ENCODE measurements at regions not wholly inside any gene's neighbourhood (a gene's known extent, or its start where the extent isn't known, plus 50 kb on each side); places are given as distances from the start of the nearest gene placed in this dataset.

DNA sequence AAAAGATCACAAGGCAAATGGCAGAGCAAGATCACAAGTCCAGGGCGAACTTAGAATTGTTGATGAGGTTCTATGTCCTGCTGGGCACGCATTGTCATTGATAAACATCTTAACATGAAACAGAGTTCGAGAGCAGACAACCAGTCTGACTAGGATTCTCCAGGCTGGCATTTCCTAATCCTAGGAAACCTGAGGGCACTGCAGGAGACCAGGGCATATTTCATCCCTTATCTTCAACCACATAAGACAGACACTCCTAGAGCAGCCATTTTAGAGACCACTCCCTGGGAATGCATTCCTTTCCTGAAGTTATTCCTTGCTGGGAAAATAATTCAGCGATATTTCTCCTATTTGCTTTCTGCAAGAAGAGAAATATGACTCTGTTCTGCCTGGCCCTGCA, 1199.9 kb downstream of the SI start:
- H3K4me1 ChIP-seq (ENCODE audit: insufficient read depth, low read length, severe bottlenecking): no peaks in the 10 kb centered on the region
- H3K4me2 ChIP-seq (ENCODE audit: low read length): no peak overlapping the region
- no peak overlapping the region for H3K9ac ChIP-seq (ENCODE audit: low read length)
- H3K9me3 ChIP-seq (ENCODE audit: low read length): no peaks in the 10 kb centered on the region
- no peak overlapping the region for H3K27ac ChIP-seq (ENCODE audit: low read depth, low read length, poor library complexity, severe bottlenecking)
- no peaks in the 10 kb centered on the region for H4K20me1 ChIP-seq (ENCODE audit: insufficient read depth, low read length)
- no peaks in the 10 kb centered on the region for H3K36me3 ChIP-seq (ENCODE audit: insufficient read depth, low read length)
- H2AFZ ChIP-seq (ENCODE audit: low read length): no peak overlapping the region
- no peaks in the 10 kb centered on the region for H3F3A ChIP-seq (ENCODE audit: insufficient read depth, low read length)
- H3K79me2 ChIP-seq (ENCODE audit: insufficient read depth, low read length): no peaks in the 10 kb centered on the region
- H3K9me2 ChIP-seq (ENCODE audit: low read depth, low read length): no peaks in the 10 kb centered on the region
- TF ChIP-seq, protein P1, sequence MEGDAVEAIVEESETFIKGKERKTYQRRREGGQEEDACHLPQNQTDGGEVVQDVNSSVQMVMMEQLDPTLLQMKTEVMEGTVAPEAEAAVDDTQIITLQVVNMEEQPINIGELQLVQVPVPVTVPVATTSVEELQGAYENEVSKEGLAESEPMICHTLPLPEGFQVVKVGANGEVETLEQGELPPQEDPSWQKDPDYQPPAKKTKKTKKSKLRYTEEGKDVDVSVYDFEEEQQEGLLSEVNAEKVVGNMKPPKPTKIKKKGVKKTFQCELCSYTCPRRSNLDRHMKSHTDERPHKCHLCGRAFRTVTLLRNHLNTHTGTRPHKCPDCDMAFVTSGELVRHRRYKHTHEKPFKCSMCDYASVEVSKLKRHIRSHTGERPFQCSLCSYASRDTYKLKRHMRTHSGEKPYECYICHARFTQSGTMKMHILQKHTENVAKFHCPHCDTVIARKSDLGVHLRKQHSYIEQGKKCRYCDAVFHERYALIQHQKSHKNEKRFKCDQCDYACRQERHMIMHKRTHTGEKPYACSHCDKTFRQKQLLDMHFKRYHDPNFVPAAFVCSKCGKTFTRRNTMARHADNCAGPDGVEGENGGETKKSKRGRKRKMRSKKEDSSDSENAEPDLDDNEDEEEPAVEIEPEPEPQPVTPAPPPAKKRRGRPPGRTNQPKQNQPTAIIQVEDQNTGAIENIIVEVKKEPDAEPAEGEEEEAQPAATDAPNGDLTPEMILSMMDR (IDR thresholded peaks at IDR 0.05; ENCODE audit: low read length): no peak
- TF ChIP-seq EZH2 (IDR thresholded peaks at IDR 0.05; ENCODE audit: borderline replicate concordance, low read length): no peak
- no peak overlapping the region for H3K4me3 ChIP-seq (ENCODE audit: low read depth, low read length, poor library complexity, severe bottlenecking)
- H3K27me3 ChIP-seq (ENCODE audit: insufficient read depth, low read length): no peaks in the 10 kb centered on the region

DNA sequence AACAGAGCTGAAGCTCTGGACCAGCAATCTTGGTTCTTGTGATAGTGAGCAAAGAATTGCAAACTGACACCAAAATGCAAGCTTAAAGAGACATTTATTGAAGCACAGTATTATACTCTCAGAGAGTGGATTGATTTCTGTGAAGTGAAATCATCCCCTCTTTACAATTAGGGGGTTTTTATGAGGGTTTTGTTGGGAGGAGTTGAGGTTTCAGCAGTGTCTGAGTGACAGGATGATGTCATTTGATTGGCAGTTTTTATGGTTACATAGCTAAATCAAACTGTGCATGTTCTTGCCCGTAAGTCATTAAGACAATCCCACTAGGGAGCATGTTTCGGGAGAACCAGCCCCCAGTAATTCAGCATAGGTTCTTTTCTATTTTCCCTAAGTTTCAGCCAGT, 1200.5 kb downstream of the SI start:
- no peaks in the 10 kb centered on the region for H3K9me3 ChIP-seq (ENCODE audit: low read length)
- no peaks in the 10 kb centered on the region for H3K36me3 ChIP-seq (ENCODE audit: insufficient read depth, low read length)
- no peak overlapping the region for H3K4me3 ChIP-seq (ENCODE audit: low read depth, low read length, poor library complexity, severe bottlenecking)
- no peaks in the 10 kb centered on the region for H3K4me1 ChIP-seq (ENCODE audit: insufficient read depth, low read length, severe bottlenecking)
- TF ChIP-seq, protein P1 (IDR thresholded peaks at IDR 0.05; ENCODE audit: low read length): no peak
- no peak for TF ChIP-seq EZH2 (IDR thresholded peaks at IDR 0.05; ENCODE audit: borderline replicate concordance, low read length)
- H2AFZ ChIP-seq (ENCODE audit: low read length): no peak overlapping the region
- H3K27me3 ChIP-seq (ENCODE audit: insufficient read depth, low read length): no peaks in the 10 kb centered on the region
- H3K27ac ChIP-seq (ENCODE audit: low read depth, low read length, poor library complexity, severe bottlenecking): no peak overlapping the region
- no peaks in the 10 kb centered on the region for H3K79me2 ChIP-seq (ENCODE audit: insufficient read depth, low read length)
- no peak overlapping the region for H3K4me2 ChIP-seq (ENCODE audit: low read length)
- no peaks in the 10 kb centered on the region for H4K20me1 ChIP-seq (ENCODE audit: insufficient read depth, low read length)
- H3K9me2 ChIP-seq (ENCODE audit: low read depth, low read length): no peaks in the 10 kb centered on the region
- H3K9ac ChIP-seq (ENCODE audit: low read length): no peak overlapping the region
- H3F3A ChIP-seq (ENCODE audit: insufficient read depth, low read length): no peaks in the 10 kb centered on the region

DNA sequence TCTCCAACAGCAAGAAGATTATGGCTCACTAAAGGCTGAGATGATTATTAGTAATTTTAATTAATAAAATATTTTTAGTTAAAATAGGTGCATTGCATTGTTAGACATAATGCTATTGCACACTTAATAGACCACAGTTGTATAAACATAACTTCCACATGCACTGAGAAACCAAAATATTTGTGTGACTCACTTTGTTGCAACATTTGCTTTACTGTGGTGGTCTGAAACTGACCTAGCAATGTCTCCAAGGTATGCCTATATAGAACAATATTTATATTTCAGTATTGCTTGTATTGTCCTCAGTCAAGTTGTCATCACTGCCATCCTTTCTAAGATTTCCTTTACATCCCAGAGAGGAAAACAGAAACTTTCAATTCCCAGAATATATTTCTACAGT, 1215.2 kb downstream of the SI start:
- H2AFZ ChIP-seq (ENCODE audit: low read length): no peak overlapping the region
- TF ChIP-seq, protein P1 (IDR thresholded peaks at IDR 0.05; ENCODE audit: low read length): no peak
- TF ChIP-seq EZH2 (IDR thresholded peaks at IDR 0.05; ENCODE audit: borderline replicate concordance, low read length): no peak
- no peak overlapping the region for H3K4me2 ChIP-seq (ENCODE audit: low read length)
- H3K9me3 ChIP-seq (ENCODE audit: low read length): peaks cover 2% of the 10 kb centered on the region; the same call in 1 of the 2 replicates
- no peaks in the 10 kb centered on the region for H3K4me1 ChIP-seq (ENCODE audit: insufficient read depth, low read length, severe bottlenecking)
- no peaks in the 10 kb centered on the region for H3K79me2 ChIP-seq (ENCODE audit: insufficient read depth, low read length)
- no peak overlapping the region for H3K4me3 ChIP-seq (ENCODE audit: low read depth, low read length, poor library complexity, severe bottlenecking)
- no peaks in the 10 kb centered on the region for H3K27me3 ChIP-seq (ENCODE audit: insufficient read depth, low read length)
- no peak overlapping the region for H3K9ac ChIP-seq (ENCODE audit: low read length)
- H3K9me2 ChIP-seq (ENCODE audit: low read depth, low read length): no peaks in the 10 kb centered on the region
- no peaks in the 10 kb centered on the region for H4K20me1 ChIP-seq (ENCODE audit: insufficient read depth, low read length)
- no peaks in the 10 kb centered on the region for H3K36me3 ChIP-seq (ENCODE audit: insufficient read depth, low read length)
- no peak overlapping the region for H3K27ac ChIP-seq (ENCODE audit: low read depth, low read length, poor library complexity, severe bottlenecking)
- H3F3A ChIP-seq (ENCODE audit: insufficient read depth, low read length): no peaks in the 10 kb centered on the region
